SK-N-SH (cell line): ENCODE measurements at regions not wholly inside any gene's neighbourhood (a gene's known extent, or its start where the extent isn't known, plus 50 kb on each side); places are given as distances from the start of the nearest gene placed in this dataset.

Experiments
- CTCF ChIP-seq: fragments of 200-600 bp; sonication (generic); IDR thresholded peaks from 2 replicates; pipeline ENCODE4 v1.6.1; 2017; ENCODE audit warnings: antibody characterized with exemption, mild to moderate bottlenecking, moderate library complexity
- EZH2phosphoT487 ChIP-seq: fragments of 200-600 bp; sonication (generic); IDR thresholded peaks from 2 replicates; pipeline ENCODE4 v1.6.1; 2017; ENCODE audit warnings: low read depth, mixed run types, mild to moderate bottlenecking, antibody characterized with exemption, moderate library complexity, borderline replicate concordance
- FOXM1 ChIP-seq: IDR thresholded peaks from 2 replicates; pipeline ENCODE4 v1.4.0; 2012; ENCODE audit warnings: low read depth, mild to moderate bottlenecking
- MAX ChIP-seq: IDR thresholded peaks from 2 replicates; pipeline ENCODE4 v1.4.0; 2012; ENCODE audit warnings: low read depth
- MXI1 ChIP-seq: IDR thresholded peaks from 2 replicates; pipeline ENCODE4 v1.6.1; 2012; ENCODE audit warnings: mild to moderate bottlenecking, low read depth, low read length, improper control_type of control experiment
- RCOR1 ChIP-seq: fragments of 150-350 bp; IDR thresholded peaks from 2 replicates; pipeline ENCODE4 v1.6.1; 2017; ENCODE audit warnings: antibody characterized with exemption, low read length
- RXRA ChIP-seq: IDR thresholded peaks from 2 replicates; pipeline ENCODE4 v1.4.0; 2012; ENCODE audit warnings: low read depth, mild to moderate bottlenecking, borderline replicate concordance
- YY1 ChIP-seq: IDR thresholded peaks from 2 replicates; pipeline ENCODE4 v1.4.0; 2012; ENCODE audit warnings: low read depth, mild to moderate bottlenecking

GRCh38 chr18:7369006-7369405 lies 138.1 kb downstream of the LRRC30 start:
- TF ChIP-seq CTCF (no peak), RCOR1 (no peak), MXI1 (no peak), RXRA (no peak), YY1 (no peak), MAX (no peak), EZH2phosphoT487 (no peak), FOXM1 (no peak)
